SIG-M5 (cell line): ENCODE measurements at regions not wholly inside any gene's neighbourhood (a gene's known extent, or its start where the extent isn't known, plus 50 kb on each side); places are given as distances from the start of the nearest gene placed in this dataset.
"Not testable (repeated sequence)": the region's sequence is repeated elsewhere in the genome, so short reads cannot be mapped to it uniquely, and the experiment has no call there.

Source experiments
- DNase-seq: peaks from one replicate; lab custom pipeline; 2025; lab: John Stamatoyannopoulos, UW

DNA sequence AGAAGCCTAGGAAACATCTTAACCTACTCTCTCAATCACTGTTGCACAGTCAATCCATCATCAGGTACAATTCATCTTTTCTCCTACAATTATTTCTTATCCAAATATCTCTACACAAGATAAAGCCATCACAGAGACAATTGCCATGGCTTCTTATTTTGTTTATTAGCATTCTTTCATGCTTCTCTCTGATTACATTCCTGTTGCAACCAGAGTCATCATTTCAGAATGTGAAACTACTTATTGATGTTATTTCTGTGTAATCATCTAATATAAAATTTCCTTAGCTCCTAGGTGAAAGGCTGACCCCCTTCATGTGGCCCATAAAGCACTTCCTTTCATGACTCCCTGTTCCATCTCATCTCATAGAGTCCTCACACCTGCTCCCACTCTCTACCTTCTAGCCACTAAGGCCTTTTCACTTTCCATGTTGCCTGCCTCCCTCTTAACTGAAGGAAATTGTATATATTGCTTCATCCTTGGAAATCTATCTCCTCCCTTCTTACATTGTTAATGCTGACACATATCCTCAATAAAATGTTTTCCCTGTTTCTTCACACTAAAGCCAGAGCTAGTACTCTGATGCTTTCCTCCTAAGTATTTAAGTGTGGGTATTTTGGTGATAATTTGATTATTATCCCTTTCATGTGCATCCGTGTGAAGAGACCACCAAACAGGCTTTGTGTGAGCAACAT is 829.9 kb downstream of the FAT4 start:
- DNase-seq: no peak

DNA sequence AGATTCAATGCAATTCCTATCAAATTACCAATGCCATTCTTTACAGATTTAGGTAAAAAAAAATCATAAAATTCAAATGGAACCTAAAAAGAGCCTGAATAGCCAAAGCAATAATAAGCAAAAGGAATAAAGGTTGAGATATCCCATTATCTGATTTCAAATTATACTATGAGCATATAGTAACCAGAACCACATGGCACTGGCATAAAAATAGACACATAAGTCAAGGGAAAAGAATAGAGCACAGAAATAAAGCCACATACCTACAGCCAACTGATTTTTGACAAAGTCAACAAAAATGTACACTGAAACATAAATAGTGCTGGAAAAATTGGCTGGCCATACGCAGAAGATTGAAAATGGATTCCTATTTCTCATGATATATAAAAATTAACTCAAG is 853.7 kb downstream of the FAT4 start:
- no peak for DNase-seq

DNA sequence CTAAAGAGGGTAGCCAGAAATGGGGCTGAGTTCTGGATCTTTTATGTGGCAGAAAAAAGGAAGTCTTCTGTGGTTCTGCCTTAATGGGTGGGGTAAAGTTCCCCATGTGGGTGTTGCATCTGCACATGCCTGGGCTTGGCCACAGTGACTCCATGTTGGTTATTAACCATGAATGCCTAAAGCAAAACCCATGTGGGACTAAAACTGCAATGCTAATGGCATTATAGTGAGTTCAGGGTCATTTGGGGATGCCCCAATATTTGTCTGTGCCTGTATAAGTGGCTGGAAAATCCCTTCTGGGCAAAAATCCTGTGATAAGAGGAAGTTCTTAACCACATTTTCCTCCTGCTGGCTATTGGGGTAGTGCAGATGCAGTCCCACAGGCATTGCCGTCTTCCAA is 857.4 kb downstream of the FAT4 start:
- DNase-seq: no peak

DNA sequence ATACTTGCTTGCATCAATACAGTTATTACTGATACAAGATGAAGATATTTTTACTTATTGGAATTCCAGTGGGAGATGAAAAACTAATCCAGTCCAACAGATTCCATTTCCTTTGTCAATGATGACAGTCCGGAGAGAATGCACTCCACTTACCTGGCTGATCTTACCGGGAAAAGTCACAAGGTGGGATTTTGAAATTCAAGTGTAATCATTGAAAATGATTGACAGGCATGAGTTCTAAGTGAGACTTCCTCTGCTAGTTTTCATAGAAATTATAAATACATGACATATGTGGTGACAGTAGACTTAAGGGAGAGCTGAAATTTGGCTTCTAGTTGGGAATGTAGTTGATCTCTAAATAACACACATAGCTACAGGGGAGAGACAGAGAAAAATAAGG is 859.9 kb downstream of the FAT4 start:
- no peak for DNase-seq

DNA sequence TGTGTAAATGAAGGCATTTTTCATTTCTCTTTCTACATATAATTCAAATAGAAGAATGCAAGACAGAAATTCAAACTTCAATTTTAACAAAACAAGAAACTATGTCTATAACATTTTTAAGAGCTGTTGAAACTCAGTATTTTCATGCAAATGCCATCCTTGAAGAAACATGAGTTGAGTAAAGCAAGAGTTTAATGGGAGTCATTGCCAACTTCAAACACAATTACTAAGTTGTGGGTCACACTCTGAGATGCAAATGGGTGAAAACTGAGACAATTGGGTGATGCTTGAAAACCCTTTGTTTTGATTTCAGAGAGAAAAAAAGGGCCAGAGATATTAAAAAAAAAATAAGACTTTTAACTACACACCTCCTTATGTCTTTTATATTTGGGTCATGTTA is 865.9 kb downstream of the FAT4 start:
- DNase-seq: no peak

DNA sequence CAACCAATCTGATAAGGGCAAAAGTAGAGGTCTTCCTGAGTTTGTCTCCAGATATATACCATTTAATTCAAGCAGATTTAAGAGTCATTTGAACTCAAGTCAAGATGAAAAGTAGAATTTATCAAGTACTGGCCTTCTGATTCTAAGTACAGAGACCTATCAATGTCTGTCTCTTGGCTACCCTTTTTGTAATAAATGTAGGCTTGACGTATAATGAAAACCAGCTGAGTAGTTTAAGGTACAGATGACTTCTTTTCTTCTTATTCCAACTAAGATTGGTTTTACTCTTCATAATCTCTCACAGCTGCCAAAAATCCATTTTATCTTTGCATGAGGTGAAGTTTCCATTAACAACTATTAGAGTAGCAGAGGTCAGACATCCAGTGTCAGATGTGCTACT is 867.6 kb downstream of the FAT4 start:
- DNase-seq: no peak

DNA sequence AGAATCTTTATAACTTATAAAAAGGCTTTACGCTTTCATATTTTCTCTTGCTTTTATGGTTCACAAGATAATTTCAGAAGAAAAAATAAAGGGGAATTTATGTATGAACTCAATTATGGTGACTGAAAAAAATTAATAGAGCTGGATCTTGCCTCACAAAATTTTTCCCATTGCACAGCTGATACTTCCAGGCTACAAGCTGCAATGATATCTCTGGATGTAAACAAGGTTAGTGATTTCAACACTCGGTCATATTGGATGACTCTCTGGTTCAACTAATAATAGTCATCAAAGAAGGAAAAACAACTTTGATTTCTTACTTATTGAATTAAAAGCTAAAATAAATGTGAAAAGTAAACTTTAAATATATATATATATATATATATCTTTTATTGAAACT is 868.0 kb downstream of the FAT4 start:
- no peak for DNase-seq

DNA sequence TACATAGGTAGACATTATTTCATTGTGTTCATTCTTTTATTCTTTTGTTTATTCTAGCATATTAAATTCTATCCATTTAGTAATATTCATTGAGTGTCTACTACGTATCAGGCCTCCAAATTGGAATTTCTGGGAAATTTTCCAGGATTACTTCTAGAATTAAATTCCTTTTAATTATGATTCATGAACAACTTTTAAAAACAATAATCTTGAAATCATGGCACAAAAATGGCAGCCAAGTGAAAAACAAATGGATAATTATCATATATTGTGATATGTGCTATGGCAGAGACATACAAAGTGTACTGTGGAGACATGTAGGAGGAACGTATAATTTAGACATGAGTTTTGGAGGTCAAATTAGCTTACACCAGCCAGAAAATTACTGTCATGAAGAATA is 868.5 kb downstream of the FAT4 start:
- DNase-seq: no peak

DNA sequence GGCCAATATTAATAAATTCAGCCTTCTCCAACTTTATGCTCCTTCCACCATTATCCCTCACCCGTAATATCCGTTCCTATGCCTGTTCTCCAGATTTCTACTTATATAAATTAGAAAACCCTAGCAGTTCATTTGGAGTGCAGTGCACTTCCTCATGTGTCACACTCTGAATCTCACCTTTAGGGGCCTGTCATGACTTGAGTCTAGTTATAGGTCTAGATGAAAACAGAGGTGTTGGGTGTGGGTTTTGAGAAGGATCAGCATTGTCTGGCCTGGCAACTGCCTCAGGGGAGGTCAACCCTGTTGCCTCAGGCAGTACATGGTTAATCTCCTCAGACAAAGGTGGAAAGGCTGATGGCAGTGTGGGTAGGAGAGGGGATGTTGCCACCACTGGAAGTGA is 876.8 kb downstream of the FAT4 start:
- DNase-seq: no peak

DNA sequence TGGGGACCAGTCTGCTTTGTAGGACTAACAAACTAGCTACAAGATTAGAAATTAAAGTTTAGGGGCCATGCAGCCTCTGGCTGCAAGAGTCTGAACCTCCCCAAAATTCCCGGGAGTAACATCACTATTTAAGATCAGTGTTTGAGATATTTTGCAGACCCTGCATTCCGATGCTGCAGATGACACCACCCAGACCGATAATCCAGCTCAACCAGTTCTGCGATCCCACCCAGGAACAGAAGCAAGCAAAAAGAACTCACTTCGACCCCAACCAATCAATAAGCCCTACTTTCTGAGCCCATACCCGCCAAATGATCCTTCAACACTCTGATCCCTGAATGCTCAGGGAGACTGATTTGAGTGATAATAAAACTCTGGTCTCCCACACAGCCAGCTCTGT is 877.8 kb downstream of the FAT4 start:
- no peak for DNase-seq

DNA sequence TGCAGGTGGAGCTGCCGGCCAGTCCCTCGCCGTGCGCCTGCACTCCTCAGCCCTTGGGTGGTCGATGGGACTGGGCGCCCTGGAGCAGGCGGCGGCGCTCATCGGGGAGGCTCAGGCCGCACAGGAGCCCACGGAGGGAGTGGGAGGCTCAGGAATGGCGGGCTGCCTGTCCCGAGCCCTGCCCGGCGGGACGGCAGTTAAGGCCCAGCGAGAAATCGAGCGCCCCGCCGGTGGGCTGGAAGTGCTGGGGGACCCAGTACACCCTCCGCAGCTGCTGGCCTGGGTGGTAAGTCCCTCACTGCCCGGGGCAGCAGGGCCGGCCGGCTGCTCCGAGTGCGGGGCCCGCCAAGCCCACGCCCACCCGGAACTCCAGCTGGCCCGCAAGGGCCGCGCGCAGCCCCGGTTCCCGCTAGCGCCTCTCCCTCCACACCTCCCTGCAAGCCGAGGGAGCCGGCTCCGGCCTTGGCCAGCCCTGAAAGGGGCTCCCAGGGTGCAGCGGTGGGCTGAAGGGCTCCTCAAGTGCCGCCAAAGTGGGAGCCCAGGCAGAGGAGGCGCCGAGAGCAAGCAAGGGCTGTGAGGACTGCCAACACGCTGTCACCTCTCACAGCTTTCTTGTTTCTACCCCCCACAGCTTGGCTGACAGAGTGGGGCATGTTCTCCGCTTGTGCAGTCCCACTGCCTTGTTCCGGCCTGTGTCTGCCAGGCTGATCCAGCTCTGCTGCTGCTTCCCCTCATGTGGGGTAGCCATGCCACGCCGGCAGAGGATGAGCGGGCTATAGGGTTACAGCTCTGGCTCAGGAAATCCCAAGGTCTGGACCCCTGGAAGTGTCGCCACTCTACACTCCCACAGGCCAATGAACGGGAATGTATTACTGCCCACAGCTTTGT is 886.7 kb downstream of the FAT4 start:
- not testable (repeated sequence) for DNase-seq

DNA sequence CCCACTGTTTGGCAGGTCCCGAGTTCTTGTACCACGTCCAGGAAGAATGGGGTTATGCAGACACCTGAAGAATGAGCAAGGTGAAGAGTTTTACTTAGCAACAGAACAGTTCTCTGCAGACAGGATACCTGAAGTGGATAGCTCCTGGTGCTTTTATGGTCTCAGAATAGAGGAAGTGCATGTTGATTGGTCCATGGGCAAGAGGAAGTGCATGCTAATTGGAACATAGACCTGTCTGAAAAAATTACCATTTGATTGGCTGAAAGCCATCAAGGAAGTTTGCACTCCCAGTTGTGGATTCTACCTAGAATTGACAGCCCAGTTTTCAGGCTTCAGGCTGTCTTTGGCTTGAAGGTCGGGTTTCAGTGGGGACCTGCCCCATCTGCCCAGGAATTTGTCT is 887.5 kb downstream of the FAT4 start:
- no peak for DNase-seq

DNA sequence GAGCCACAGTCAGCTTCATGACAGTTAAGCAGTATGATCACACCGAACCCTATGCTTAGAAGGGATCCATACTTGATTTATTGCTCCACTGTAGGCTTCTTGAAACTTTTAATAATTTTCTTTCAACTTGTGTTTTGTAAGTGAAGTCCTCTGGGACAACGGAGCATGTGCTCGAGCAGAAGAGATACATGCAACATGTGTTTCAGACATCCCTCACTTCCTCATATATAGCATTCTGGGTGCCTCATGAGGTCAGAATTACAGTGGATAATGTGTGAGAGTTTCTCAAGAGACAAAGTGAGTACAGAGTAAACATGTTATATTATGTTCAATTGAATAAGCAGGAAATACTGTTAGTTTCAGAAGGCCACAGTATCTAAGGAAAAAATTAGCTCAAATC is 893.2 kb downstream of the FAT4 start:
- DNase-seq: no peak

DNA sequence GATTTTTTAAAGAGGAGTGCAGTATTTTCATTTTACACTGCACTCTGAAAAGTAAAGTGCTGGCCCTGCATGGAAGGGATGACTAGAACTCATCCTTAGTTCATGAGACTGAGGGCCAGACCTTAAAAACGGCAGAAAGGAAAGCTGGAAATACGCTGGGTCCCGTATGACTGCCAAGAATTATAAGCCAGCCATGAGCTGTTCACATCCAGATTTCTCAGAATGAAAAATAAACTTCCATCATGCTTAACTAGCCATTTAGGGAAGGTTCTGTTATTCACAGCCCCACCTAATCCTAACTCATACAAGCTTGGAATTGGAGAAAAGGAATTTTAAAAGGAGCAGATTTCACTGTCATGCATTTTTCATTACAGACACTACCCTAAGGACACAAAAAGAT is 894.4 kb downstream of the FAT4 start:
- DNase-seq: no peak

DNA sequence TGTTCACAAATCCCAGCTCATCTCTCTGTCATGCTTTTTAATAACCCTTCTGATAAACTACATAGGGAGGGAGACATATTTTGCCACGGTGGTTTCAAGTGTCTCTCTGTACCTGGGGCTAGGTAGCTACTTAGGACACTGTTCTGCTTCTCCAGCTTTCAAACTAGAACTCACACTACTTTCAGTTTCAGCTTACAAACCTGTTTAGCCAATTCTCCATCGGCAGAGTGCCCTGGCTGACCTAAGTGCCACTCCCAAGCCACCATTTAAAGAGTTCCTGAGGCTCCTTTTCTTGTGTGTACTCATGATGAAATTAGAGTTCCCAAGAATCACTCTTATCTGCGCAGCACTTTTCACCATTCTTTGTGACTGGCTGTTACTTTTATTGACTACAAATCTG is 899.2 kb downstream of the FAT4 start:
- DNase-seq: no peak

DNA sequence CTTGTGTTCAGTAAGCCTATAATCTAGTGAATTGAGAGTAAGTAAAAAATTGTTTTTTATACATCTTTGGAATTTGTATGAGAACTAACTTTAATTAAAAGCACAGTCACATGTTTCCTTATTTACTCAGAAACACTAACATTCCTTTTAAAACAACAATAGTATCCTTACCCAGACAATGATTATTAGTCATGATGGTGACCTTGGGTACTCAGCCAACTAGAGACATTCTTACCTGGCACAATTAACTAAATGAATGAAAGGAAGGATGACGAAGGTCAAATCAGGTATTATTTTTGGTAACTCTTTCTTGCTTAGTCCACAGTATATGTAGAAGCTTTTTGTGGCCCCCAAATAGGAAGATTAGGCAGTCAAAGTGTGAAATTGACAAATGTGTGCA is 901.0 kb downstream of the FAT4 start:
- no peak for DNase-seq

DNA sequence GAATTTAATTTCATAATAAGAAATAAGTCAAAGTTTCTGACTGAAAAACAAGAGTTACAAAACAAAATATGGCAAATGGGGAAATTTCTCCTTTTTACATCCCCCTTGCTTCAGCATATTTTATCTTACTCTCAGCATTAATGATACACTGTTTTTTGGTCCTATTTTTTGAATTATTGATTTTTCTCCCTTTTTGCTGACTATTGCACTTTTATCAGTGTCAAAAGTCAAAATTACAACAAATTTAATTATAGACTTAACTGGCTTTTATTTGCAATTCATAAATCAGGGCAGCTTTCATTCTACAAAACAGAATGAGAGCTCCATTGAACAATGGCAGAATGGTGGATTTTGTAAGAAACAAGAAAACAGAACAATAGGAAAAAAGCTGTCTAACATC is 901.9 kb downstream of the FAT4 start:
- DNase-seq: no peak

DNA sequence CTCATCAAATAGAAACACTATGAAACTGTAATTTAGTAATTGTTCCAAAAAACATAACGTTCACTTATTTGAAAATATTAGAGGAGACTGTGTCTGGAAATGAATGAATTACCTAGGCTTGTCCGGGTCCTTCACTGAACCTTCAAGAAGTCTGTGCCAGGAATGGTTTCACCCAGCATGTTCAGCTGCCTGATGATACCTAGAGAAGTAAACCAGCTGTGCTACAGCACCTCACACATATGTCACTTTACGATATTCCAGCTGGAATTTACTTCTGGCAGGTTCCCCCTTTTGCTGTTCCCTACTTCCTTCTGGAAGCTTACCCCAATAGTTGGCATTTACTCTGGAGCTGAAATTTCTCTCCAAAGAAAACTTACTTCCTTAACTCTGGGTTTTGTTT is 906.5 kb downstream of the FAT4 start:
- DNase-seq: no peak

DNA sequence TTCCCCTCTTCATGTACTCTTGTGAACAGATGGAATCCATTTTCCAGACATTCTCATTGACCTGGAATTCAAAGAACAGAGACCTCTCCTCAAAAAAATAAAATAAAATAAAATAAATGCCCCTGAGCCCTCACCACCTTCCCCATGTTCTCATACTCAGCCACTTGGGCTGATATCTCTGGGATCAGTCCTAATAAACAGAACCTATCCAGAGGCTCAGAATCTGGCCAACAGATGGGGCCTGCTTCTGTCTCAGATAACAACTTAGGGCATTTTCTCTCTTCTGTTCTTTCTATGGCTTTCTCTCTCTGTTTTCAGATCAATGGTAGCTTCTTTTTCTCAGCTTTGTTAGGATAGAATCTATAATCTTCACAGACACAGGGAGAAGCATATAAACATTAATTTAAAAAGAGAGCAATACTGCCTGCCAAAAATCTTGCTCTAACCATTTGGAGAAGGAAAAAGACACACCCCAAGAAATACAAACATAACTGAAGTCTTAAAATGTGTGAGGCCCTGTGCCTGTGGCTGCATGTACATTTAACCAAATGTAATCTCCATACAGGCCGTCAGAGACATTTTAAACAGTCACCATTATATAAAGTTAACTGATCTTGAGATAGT is 907.1 kb downstream of the FAT4 start:
- no peak for DNase-seq

DNA sequence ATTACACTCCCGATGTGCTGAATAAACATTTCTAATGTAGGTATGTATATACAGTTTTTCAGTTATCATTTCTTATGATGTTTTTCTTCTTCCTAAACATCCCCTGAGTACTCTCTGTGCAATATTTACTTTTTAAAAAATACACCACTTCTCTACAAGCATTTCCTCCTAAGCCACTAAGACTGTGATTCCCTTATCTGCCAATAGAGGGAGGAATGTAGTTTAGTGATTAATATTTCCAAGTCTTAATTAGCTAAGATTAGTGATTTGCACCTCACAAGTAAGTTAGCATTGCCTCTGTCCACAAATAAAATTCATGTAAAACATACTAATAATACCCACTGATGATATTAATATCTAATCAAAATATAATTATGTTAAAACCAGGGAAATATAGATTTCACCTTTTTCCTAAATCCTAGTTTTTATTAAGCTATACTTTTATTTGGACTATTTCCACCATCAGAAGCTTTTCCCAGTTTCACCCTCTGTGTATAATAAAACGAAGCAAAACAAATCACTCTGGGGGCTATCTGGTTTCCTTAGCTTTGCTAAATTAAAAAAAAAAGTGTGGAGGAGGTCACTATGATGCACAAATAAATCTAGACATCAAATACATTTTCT is 909.1 kb downstream of the FAT4 start:
- DNase-seq: no peak

DNA sequence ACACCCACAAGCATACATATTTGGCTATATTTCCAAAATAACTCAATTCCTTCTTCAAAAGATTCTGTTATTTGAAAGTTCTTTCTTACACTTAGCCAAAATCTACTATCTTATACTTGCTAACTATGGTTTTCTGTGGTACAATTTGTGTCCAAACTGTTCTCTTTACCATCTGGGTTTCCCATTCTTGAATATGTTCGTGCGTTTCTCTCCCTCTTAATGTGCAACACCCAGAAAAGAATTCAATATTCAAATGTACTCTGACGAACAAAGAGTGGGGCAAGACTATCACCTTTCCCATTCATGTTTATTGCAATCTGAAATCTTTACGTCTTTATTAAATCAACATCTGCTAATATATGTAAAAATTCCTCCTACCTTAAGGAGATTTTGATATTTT is 912.7 kb downstream of the FAT4 start:
- DNase-seq: no peak

DNA sequence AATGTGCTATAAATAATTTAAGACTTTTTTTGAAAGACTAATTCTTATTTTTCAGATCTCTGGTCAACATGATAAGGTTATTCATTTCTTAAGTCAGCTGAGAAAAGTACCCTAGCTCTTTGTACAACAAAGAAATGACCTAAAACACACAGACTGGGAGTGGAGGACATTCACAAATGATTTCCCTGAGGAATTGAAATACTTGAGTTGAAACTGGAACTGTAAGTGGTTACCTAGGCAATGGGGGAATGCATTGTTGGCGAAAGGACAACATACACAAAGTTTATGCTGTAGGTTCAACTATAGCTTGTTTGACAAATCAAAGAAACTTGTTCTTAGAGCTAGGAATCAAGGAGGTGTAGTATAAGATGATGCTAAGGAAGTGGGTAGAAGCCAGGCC is 915.5 kb downstream of the FAT4 start:
- no peak for DNase-seq

DNA sequence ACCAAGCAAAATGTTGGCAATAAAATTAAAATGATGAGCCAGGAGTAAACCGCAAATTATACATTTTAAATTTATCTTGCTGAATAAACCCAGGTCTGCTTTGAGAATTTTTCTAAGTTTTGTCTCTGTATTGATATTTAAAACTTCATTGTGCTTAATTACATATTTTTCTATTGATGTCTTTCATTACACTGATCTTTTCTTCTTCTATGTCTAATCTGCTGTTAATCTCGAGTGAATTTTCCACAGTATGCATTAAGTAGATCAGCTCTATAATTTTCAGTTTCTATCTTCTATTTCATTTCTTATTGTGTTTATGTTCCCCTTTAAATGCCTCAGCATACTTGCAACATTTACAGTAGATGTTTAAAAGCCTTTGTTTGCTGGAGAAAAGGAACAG is 918.7 kb downstream of the FAT4 start:
- no peak for DNase-seq
